Heart right ventricle (tissue), 16 donors: ENCODE measurements at regions not wholly inside any gene's neighbourhood (a gene's known extent, or its start where the extent isn't known, plus 50 kb on each side); places are given as distances from the start of the nearest gene placed in this dataset.

Experiments used
- ATAC-seq, 8 donors: fragments of 200-7000 bp; cut with Tn5 transposase; one replicate each; pipeline ENCODE4 v1.9.1; 2020; ENCODE audit warnings: mild to moderate bottlenecking in 8 of 8, moderate library complexity in 8 of 8, moderate number of reproducible peaks in 1 of 8
- DNase-seq, 2 donors: peaks; one replicate each; pipeline ENCODE4 v3.0.0-alpha.2; 2020
- H3K27ac ChIP-seq, 10 donors: fragments of 200-600 bp; sonication (generic) in 2 of 10; one replicate each; pipeline versions ENCODE4 v1.5.0 to v1.8.0; 2020 to 2022; ENCODE audit warnings: mild to moderate bottlenecking in 3 of 10
- H3K27me3 ChIP-seq, 7 donors: fragments of 200-600 bp; one replicate each; pipeline ENCODE4 v1.8.0; 2021 to 2022; ENCODE audit warnings: mild to moderate bottlenecking in 2 of 7
- H3K36me3 ChIP-seq, 9 donors: fragments of 200-600 bp; sonication (generic) in 1 of 9; one replicate each; pipeline versions ENCODE4 v1.5.0 to v1.8.0; 2020 to 2022; ENCODE audit warnings: mild to moderate bottlenecking in 2 of 9
- H3K4me1 ChIP-seq, 9 donors: fragments of 200-600 bp; sonication (generic) in 1 of 9; one replicate each; pipeline versions ENCODE4 v1.5.0 to v1.8.0; 2020 to 2022; ENCODE audit warnings: mild to moderate bottlenecking in 4 of 9
- H3K4me3 ChIP-seq, 10 donors: fragments of 200-600 bp; sonication (generic) in 2 of 10; one replicate each; pipeline versions ENCODE4 v1.5.0 to v1.8.0; 2020 to 2022; ENCODE audit warnings: mild to moderate bottlenecking in 7 of 10, moderate library complexity in 2 of 10
- H3K9me3 ChIP-seq, 11 donors: fragments of 200-600 bp in 10 of 11; sonication (generic) in 2 of 11; one replicate each; pipeline versions ENCODE4 v1.5.0 to v1.8.0; 2013 to 2022; ENCODE audit warnings: mild to moderate bottlenecking in 2 of 11, control low read depth in 1 of 11, moderate library complexity in 1 of 11
- WGBS, 2 donors: extraction: QIAGEN DNeasy Blood & Tissue Kit; methylation state at CpG; one replicate each; pipeline ENCODE4 v1.1.7; 2013; ENCODE audit warnings: inconsistent platforms in 1 of 2; 5-methylcytosine and 5-hydroxymethylcytosine counted together
- intact Hi-C, 10 donors: fragments of 100-400 bp; cut with DNase I; formaldehyde crosslinking; loops; one replicate each; pipeline versions ENCODE4 v1.11.1 to v1.14.2; 2022
- TF ChIP-seq, protein P1 (sequence below), 9 donors: fragments of 200-600 bp; sonication (generic) in 2 of 9; IDR thresholded peaks; one replicate each; pipeline versions ENCODE4 v1.5.0 to v1.8.0; 2021 to 2022; ENCODE audit warnings: antibody characterized with exemption in 9 of 9, mild to moderate bottlenecking in 5 of 9, moderate library complexity in 1 of 9
- donor health status: Arrhythmogenic right ventricular cardiomyopathy.
- donor health status: ischemic (EF 13 %, LVEDD 7.1; RV severe dilation, severe dysfunction).
- donor health status: healthy with polysubstance abuse.
- donor health status: DM: no; HTN: yes; CAD: no.
- donor health status: DM: no; HTN: no; CAD: no.
- donor health status: ischemic (EF 25% LVEDD 6.9; RV normal size, moderate dysfunction).
- donor health status: ischemic (EF 25% LVEDD 5.7; RV mildly dilated, moderate dysfunction).
- donor health status: healthy.
- donor health status: DM: yes; HTN: yes; CAD: no.
- donor health status: Ischemic cardiomyopathy.
- donor health status: ischemic (EF 35%, LVEDD 5.7; RV mildly dilated, moderate dysfunction).
- donor health status: nonischemic (EF 11% LVEDD 7.7; RV severe dilation, severe dysfunction).
- donor health status: DM: yes; HTN: yes; CAD: no.
- donor health status: PGD.
- donor health status: ischemic (EF 29% LVEDD 5.4; RV normal size, mild dysfunction).
- donor health status: nonischemic (EF 23%, LVEDD 6.1; RV moderate dilation, normal function).

- DNase-seq (no peak), ATAC-seq (no peak)
- TF ChIP-seq, protein P1, sequence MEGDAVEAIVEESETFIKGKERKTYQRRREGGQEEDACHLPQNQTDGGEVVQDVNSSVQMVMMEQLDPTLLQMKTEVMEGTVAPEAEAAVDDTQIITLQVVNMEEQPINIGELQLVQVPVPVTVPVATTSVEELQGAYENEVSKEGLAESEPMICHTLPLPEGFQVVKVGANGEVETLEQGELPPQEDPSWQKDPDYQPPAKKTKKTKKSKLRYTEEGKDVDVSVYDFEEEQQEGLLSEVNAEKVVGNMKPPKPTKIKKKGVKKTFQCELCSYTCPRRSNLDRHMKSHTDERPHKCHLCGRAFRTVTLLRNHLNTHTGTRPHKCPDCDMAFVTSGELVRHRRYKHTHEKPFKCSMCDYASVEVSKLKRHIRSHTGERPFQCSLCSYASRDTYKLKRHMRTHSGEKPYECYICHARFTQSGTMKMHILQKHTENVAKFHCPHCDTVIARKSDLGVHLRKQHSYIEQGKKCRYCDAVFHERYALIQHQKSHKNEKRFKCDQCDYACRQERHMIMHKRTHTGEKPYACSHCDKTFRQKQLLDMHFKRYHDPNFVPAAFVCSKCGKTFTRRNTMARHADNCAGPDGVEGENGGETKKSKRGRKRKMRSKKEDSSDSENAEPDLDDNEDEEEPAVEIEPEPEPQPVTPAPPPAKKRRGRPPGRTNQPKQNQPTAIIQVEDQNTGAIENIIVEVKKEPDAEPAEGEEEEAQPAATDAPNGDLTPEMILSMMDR (IDR thresholded peaks at IDR 0.05) = no peak
- Histone ChIP-seq H3K9me3 (peaks cover 0 to 13% (median 0%) of the 10 kb centered on the region in 11 donors), H3K4me1 (no peaks in the 10 kb centered on the region), H3K27ac (no peak overlapping the region), H3K36me3 (no peaks in the 10 kb centered on the region), H3K4me3 (no peak overlapping the region), H3K27me3 (no peaks in the 10 kb centered on the region)
- intact Hi-C loops = no loop called here
- 84 to 85% methylated on average over 5 of the region's 5 CpGs for WGBS, 2 donors
Observed at GRCh38 chr2:128422571-128422970, 103.9 kb upstream of the HS6ST1 start.

DNA sequence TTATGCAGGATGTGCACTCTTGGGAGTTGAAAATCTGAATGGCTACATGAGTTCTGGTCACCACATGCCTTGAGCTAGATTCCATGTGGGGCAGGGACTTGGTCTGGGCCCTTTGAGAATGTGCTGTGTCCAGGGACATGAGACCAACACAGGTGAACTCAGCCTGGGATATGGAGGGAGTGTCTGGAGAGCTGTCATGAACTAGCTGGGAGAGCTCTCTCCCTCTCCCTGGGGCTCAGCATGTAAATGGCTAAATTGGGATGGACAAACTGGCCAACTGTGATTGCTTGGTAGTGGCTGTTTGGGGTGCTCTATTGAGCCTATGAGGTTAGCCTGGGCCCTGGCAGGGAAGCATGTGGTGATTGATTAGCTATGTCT lies 105.1 kb upstream of the HS6ST1 start:
- TF ChIP-seq, protein P1 (IDR thresholded peaks at IDR 0.05) = no peak
- Histone ChIP-seq H3K9me3 (peaks cover 0 to 18% (median 0%) of the 10 kb centered on the region in 11 donors), H3K4me3 (no peak overlapping the region), H3K27me3 (no peaks in the 10 kb centered on the region), H3K4me1 (no peaks in the 10 kb centered on the region), H3K36me3 (no peaks in the 10 kb centered on the region), H3K27ac (no peak overlapping the region)
- ATAC-seq = no peak
- peak in 1 of 2 donors; percentile 0 for DNase-seq
- intact Hi-C loops = no loop called here

- no peak for DNase-seq
- TF ChIP-seq, protein P1 (IDR thresholded peaks at IDR 0.05) = no peak
Observed at GRCh38 chr2:128424406-128425171, 105.9 kb upstream of the HS6ST1 start.

DNA sequence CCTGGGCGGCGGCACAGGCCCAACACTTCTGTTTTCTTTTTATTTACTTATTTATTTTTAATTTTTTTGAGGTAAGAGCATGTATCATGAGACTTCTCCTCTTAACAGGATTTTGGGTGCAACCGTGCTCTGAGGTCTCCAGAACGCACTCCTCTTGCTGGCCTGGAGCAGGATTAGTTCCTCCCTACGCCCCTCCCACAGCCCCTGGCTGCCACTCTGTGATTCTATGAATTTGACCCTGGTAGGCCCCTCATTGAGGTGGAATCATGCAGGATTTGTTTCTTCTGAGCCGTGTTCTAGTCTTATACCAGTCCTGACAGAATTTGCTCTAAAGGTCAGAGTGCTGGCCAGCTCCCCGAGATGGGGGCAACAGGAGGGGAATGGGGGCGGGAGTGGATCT lies 106.5 kb upstream of the HS6ST1 start:
- WGBS, 2 donors = 92% methylated on average over 8 of the region's 8 CpGs
- ATAC-seq (no peak), DNase-seq (no peak)
- Histone ChIP-seq H3K4me1 (no peaks in the 10 kb centered on the region), H3K36me3 (no peaks in the 10 kb centered on the region), H3K9me3 (peaks cover 0 to 32% (median 11%) of the 10 kb centered on the region in 11 donors), H3K4me3 (no peak overlapping the region), H3K27ac (no peak overlapping the region), H3K27me3 (no peaks in the 10 kb centered on the region)
- TF ChIP-seq, protein P1 (IDR thresholded peaks at IDR 0.05) = no peak
- intact Hi-C loops = no loop called here

More at GRCh38 chr2:128424406-128425171, 105.9 kb upstream of the HS6ST1 start:
- H3K4me3 ChIP-seq = no peak overlapping the region
- no peak overlapping the region for H3K27ac ChIP-seq
- WGBS, 2 donors = 64 to 74% methylated on average over 11 of the region's 11 CpGs
- no peaks in the 10 kb centered on the region for H3K4me1 ChIP-seq
- H3K9me3 ChIP-seq = peaks cover 0 to 26% (median 4%) of the 10 kb centered on the region in 11 donors
- no peaks in the 10 kb centered on the region for H3K27me3 ChIP-seq
- intact Hi-C loops = no loop called here
- no peaks in the 10 kb centered on the region for H3K36me3 ChIP-seq
- ATAC-seq = no peak
